Activated CD4-positive, alpha-beta T cell treated with anti-CD3 and anti-CD28 coated beads for 48 hours (primary cell): ENCODE measurements at regions not wholly inside any gene's neighbourhood (a gene's known extent, or its start where the extent isn't known, plus 50 kb on each side); places are given as distances from the start of the nearest gene placed in this dataset.
"Not testable (repeated sequence)": the region's sequence is repeated elsewhere in the genome, so short reads cannot be mapped to it uniquely, and the experiment has no call there.

ENCODE experiments used
- DNase-seq: peaks from one replicate; pipeline ENCODE4 v3.0.0-alpha.2; 2020

- no peak for DNase-seq
Observed at GRCh38 chr4:14399848-14400247, 602.4 kb upstream of the CPEB2 start.

- no peak for DNase-seq
Observed at GRCh38 chr4:14400307-14400706, 602.0 kb upstream of the CPEB2 start.

DNA sequence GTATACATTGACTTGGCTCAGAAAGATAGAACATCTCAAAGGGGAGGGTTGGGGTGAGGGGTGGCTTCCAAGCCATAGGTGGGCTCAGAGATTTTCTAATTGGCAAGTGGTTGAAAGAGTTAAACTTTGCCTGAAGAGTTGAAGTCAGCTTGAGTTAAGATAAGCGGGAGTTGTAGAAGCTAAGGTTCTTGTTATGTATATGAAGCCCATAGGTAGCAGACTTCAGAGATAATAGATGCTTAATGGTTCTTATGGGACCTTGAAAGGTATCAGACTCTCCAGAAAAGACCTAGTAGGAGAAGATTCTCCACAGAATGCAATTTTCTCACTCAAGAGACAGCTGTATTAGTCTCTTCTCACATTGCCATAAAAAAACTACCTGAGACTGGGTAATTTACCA lies 599.1 kb upstream of the CPEB2 start:
- no peak for DNase-seq

DNA sequence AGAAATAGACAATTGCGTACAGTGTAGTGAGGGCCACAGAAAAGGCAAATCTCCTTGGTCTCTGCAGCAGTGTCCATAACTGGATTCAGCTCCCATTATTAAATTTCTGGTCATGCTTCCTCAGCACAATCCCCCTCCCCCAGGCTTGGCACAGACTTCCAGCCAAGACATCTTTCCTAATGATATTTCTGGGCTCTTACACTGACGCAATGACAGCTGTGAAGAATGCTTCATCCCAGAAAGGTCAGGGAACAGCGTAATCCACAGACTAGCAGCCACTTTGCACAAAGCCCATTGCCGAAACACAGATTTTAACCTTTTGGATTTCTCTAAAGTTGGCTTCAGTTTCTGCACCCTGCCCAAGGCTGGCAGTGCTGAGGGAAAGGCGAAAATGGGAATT lies 597.6 kb upstream of the CPEB2 start:
- no peak for DNase-seq

DNA sequence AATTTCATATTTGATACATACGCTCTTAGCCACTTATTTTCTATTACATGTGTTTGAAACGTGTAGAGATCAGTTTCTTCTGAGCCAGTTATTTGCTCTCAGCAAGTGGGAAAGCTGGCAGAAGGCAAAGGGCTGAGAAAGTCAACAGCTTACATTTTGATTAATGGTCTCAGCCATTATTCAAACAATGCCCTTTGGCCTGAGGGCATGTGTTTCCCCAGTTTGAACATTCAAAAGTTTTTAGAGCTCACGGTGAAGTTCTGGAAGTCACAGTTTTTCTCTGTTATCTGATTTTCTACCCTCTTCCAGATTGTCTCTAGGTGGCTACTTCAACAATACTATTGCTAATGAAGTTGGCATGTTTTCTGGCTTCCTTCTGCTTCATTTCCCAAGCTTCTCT lies 591.8 kb upstream of the CPEB2 start:
- no peak for DNase-seq

- no peak for DNase-seq
Observed at GRCh38 chr4:14415146-14415545, 587.1 kb upstream of the CPEB2 start.

DNA sequence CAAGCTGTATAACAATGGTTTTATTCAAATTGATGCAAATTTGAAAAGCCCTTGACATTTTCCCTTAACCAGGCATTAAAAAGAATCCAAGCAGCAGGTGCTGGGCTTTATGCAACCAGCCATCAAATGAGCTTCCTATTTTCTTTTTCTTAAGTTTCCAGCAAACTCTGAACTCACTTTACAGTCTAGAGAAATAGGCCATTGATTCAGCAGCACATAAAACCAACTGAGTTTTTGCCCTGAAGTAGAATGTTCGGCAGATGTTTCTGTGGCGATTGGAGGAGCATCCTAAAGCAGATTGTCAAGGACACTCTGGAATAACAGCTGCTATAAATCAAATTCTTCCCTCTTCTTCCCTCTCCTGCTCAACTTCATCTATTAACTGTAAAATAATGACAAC lies 582.8 kb upstream of the CPEB2 start:
- DNase-seq, result no peak

DNA sequence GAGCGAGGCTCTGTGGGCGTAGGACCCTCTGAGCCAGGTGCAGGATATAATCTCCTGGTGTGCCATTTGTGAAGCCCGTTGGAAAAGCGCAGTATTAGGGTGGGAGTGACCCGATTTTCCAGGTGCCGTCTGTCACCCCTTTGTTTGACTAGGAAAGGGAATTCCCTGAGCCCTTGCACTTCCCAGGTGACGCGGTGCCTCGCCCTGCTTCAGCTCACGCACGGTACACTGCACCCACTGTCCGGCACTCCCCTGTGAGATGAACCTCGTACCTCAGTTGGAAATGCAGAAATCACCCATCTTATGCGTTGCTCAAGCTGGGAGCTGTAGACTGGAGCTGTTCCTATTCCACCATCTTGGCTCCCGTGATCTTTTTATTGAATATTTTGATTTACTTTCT lies 576.0 kb upstream of the CPEB2 start:
- not testable (repeated sequence) for DNase-seq

- no peak for DNase-seq
Observed at GRCh38 chr4:14428125-14428524, 574.2 kb upstream of the CPEB2 start.

DNA sequence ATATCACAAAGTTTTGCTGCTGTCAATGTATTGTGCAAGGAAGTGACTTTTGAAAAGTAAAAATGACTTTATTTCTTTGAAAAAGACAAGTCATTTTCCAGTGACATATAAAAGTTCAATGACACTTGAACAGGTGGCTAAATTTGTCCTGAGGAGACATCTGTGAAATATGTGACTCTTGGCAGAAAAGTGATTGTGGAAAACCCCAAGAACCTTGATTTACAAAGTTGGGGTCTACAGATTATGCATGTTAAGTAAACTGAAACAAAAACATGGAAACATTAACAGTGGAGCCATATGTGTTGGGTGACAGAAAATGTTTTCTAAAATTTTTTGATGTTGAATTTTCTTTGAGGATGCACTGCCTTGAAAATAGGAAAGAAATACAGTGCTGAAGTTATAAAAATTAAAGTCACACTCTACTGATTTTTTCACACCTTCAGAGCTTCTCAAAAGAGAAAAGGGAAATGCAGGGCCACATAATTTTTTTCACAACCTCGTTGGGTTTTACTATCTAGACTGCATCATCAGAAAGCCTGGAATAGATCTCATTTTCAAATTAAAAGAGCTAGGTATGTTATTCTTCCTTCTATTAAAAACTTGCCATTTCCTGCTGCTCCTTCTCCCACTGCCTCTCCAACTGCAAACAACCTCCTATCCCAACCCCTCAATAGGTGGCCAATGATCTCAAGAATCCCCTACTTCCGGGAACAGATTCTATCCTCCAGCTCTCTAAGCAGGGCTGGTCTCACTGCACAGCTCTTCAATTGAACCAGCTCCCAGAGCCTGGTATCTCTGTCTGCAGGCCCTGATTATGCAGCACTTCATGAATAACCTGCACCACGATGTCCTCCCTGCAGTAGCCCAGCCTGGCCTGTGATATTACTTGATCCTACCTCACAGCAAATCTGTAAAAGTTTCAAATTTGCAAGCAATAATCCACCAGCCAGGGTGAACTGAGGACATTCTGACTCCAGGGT lies 570.8 kb upstream of the CPEB2 start:
- no peak for DNase-seq

DNA sequence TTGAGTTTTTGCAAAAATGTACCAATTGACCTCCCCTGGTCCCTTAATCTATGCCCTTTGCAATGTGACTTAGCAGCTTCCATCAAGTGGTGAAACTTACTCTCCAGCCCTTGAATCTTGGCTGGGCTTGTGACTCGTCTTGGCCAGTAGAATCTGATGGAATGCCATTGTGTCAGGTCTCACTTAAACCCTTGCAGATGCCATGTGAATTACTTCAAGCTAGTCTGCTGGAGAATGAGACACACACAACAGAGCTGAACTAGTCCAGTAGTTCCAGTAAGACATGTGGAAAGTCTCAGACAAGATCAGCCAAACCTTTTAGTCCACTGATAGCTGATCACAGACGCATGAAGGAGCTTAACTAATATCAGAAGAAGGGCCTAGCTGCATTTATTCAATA lies 567.8 kb upstream of the CPEB2 start:
- no peak for DNase-seq

- no peak for DNase-seq
Observed at GRCh38 chr4:14434916-14435315, 567.4 kb upstream of the CPEB2 start.

DNA sequence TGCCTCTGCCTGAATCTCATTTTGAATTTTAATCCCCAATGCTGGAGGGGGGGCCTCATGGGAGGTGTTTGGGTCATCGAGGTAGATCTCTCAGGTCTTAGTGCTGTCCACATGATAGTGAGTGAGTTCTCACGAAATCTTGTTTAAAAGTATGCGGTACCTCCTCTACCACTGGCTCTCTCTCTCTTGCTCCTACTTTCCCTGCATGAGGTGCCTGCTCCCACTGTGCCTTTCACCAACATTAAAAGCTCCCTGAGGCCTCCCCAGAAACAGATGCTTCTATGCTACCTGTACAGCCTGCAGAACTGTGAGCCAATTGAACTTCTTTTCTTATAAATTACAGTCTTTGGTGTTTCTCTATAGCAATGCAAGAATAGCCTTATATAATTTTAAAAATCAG lies 560.7 kb upstream of the CPEB2 start:
- DNase-seq, result no peak

DNA sequence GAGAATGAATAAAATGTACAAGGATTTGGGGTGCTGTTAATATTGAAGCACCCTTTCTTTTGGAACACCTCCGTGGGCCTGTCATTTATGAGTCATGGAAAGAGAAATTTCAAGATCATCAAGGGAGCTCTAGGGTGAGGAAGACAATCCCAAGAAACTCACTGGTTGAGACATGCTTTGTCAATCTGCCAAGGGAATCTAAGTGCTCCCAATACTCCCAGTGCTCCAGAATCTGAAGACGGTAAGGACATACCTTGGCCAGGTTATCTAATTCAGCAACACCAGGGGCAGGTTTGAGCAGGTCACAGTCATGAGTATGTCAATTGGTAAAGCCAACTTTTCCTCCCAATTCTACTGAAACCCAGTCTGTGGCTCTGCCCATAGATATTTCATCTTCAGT lies 556.4 kb upstream of the CPEB2 start:
- no peak for DNase-seq

- DNase-seq, result no peak
Observed at GRCh38 chr4:14446311-14446710, 556.0 kb upstream of the CPEB2 start.

DNA sequence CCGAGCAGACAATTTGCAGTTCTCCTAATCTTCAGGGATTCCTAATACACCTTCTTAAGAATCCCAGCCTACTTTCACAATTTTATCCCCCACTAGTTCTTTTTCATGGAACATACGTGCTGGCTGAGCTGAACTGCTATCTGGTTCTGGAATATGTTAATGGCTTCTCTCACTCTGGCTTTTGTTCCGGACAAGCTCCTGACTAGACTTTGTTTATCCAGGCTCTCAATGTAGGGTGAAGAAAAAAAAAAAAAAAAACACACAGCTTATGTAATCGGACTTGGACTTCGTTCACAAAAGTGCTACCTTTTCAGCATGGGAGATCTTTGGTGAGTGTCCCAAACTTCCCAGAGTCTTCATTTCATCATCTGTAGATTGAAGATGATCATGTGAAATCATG lies 555.4 kb upstream of the CPEB2 start:
- DNase-seq, result no peak

DNA sequence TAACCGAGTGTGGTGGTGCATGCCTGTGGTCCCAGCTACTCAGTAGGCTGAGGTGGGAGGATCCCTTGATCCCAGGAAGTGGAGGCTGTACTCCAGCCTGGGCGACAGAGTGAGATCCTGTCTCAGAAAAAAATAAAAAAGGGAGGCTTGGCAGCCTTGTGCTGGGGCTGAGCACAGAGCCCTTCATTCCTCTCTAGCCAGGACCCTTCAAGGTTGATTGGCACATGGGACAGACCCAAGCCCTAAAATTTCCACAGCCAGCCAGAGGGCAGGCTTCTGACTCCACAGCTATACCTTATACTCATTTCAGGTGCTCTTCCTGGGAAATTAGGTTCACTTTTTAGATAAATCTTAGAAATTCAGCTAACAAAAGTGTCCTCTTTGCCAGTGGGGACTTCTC lies 553.0 kb upstream of the CPEB2 start:
- no peak for DNase-seq

DNA sequence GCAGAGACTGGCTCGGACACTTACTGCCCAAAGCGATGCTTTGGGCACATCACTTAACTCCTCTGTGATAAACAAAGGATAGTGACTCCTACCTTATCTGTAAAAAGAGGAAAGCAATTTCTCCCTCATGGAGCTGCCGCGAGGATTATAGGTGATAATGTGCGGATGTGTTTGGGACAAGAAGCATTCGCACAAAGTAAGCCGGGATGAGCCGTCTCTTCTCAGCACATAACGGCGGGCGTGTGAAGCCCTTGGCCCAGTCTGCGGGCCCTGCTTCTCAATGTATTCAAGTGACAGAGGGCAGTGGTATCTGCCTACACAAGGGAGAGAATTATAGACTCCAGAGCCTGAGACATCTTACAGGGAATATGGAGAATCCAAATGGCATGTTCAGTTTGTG lies 550.3 kb upstream of the CPEB2 start:
- DNase-seq, result no peak

- no peak for DNase-seq
Observed at GRCh38 chr4:14452764-14453163, 549.5 kb upstream of the CPEB2 start.

DNA sequence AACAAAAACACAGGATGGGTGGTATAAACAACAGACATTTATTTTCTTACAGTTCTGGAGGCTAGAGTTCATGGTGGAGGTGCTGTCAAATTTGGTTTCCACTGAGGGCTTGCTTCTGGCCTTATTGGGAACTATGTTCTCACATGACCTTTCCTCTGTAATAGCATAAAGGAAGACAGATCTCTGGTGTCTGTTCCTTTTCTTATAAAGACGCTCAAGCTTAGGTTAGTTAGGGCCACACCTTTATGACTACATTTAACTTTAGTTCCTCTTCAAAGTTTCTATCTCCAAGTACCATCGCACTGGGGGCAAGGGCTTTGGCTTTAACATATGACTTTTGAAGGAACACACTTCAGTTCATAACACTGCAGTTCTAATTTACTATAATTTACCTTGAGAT lies 543.8 kb upstream of the CPEB2 start:
- no peak for DNase-seq

DNA sequence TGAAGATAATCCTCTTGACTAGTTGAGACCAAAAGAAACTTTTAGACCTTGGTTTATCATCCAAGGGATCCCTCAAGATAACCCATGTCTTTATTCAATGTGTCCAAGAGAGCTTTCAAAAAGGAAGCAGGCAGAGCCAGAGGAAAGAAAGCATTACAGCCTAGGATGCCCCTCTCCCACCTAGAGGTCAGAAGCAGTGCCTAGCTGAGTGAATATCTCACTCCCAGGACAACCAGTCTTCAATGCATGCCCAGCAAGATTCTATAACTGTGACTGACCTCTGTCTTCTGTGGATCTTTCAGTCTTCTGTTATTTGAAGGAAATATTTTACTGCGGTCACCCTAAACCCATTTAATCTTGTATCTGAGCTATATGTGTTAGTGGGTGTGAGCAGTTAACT lies 537.2 kb upstream of the CPEB2 start:
- DNase-seq, result no peak

DNA sequence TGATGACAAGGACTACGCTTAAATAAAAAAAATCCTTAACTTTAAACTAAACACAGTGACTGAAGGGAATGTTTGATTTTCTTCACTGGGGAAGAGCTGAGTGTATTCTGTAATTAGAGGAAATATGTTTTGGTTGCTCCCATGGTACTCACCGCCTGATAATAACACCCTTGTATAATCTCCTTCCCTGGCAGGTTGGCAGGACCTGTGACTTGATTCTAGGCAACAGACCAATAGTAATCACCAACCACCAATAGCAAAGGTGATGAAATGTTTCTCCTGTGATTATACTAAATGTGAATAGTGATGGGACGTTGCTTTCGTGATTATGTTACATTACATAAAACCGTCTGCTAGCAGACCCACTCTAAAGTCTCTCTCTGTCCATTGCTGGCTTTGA lies 536.8 kb upstream of the CPEB2 start:
- no peak for DNase-seq

GRCh38 chr4:14478504-14478903 lies 523.8 kb upstream of the CPEB2 start:
- DNase-seq, result no peak

DNA sequence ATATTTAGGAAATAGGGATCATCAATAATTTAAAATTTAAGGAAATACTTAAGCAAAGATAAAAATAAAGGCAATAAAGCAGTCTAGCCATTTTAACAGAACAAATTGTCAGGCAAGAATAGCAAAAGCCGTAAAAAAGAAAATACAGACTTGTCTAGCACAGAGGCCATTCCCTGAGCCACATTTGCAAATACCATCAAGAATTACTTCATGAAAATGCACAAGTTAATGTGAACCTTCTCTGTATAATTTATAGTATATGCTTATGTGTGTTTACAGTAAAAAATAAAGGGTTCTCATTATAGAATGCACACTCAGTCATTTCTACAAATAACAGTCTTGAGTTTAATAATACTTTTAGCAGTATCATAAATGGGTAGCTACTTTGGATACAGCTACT lies 505.9 kb upstream of the CPEB2 start:
- no peak for DNase-seq

GRCh38 chr4:14496969-14497368 lies 505.3 kb upstream of the CPEB2 start:
- no peak for DNase-seq
